H1 (cell line): ENCODE measurements at regions not wholly inside any gene's neighbourhood (a gene's known extent, or its start where the extent isn't known, plus 50 kb on each side); places are given as distances from the start of the nearest gene placed in this dataset.

Experiments
- CTCF ChIA-PET: fragments of 300-600 bp; sonication (Branson Sonifier 250); formaldehyde crosslinking; loops from one replicate; lab custom pipeline; 2021; ENCODE audit not compliant: partially characterized antibody; lab: Charles Lee
- POLR2A ChIA-PET: fragments of 300-600 bp; sonication (Branson Sonifier 250); formaldehyde crosslinking; loops from one replicate; lab custom pipeline; 2021; ENCODE audit warnings: inconsistent platforms; ENCODE audit not compliant: partially characterized antibody; lab: Charles Lee
- DNase-seq, 2 experiments: peaks; one replicate each; pipeline versions ENCODE4 v3.0.0 to v3.0.0-alpha.2; 2010 to 2022; ENCODE audit warnings: low spot score in 2 of 2, low read depth in 1 of 2, mixed read lengths in 1 of 2
- FAIRE-seq: peaks from 2 replicates; lab custom pipeline; 2011; peaks lifted over from hg19 to GRCh38; lab: Jason Lieb, UNC
- H2AFZ ChIP-seq: 2 replicates; pipeline ENCODE4 v1.8.1; 2012; ENCODE audit warnings: low read length, inconsistent platforms
- H2AK5ac ChIP-seq: 2 replicates; pipeline ENCODE4 v1.6.1; 2013; ENCODE audit warnings: low read depth, low read length
- H2BK120ac ChIP-seq: replicated peaks from 2 replicates; pipeline ENCODE3; 2013; ENCODE audit warnings: low read depth, low read length, inconsistent platforms
- H2BK12ac ChIP-seq: 2 replicates; pipeline ENCODE4 v1.6.1; 2013; ENCODE audit warnings: low read depth, low read length
- H2BK15ac ChIP-seq: 2 replicates; pipeline ENCODE4 v1.6.1; 2013; ENCODE audit warnings: low read length
- H2BK20ac ChIP-seq: 2 replicates; pipeline ENCODE4 v1.6.1; 2013; ENCODE audit warnings: low read length
- H2BK5ac ChIP-seq: 2 replicates; pipeline ENCODE4 v1.6.1; 2013; ENCODE audit warnings: low read depth, low read length
- H3K14ac ChIP-seq: 2 replicates; pipeline ENCODE4 v1.6.1; 2013; ENCODE audit warnings: inconsistent platforms; ENCODE audit not compliant: insufficient read length
- H3K18ac ChIP-seq: 2 replicates; pipeline ENCODE4 v1.6.1; 2013; ENCODE audit warnings: low read length; ENCODE audit errors: extremely low read depth
- H3K23ac ChIP-seq: 2 replicates; pipeline ENCODE4 v1.6.1; 2013; ENCODE audit warnings: inconsistent platforms; ENCODE audit not compliant: insufficient read length
- H3K23me2 ChIP-seq: 2 replicates; pipeline ENCODE4 v1.6.1; 2013; ENCODE audit warnings: low read depth, low read length
- H3K27ac ChIP-seq: 2 replicates; pipeline ENCODE4 v1.6.1; 2011; ENCODE audit warnings: low read depth, low read length, inconsistent platforms
- H3K27me3 ChIP-seq, 4 experiments: replicated peaks in 1 of 4; 1 replicate in 1 of 4; 2 replicates in 3 of 4; pipeline versions ENCODE4 v1.6.1 to v1.8.1; 2011 to 2013; ENCODE audit warnings: low read length in 3 of 4, mild to moderate bottlenecking in 3 of 4, inconsistent platforms in 2 of 4, mixed read lengths in 2 of 4, moderate library complexity in 1 of 4; ENCODE audit not compliant: control insufficient read depth in 3 of 4, insufficient read depth in 3 of 4; ENCODE audit errors: extremely low read depth in 1 of 4
- H3K36me3 ChIP-seq, 4 experiments: 2 replicates each; pipeline versions ENCODE4 v1.6.1 to v1.8.1; 2011 to 2013; ENCODE audit warnings: mild to moderate bottlenecking in 4 of 4, low read length in 3 of 4, moderate library complexity in 2 of 4, control low read depth in 1 of 4, inconsistent platforms in 1 of 4; ENCODE audit not compliant: insufficient read depth in 4 of 4, control insufficient read depth in 2 of 4
- H3K4ac ChIP-seq: replicated peaks from 2 replicates; pipeline ENCODE3; 2013; ENCODE audit warnings: low read length, low read depth, mixed read lengths, inconsistent platforms; ENCODE audit not compliant: insufficient read length
- H3K4me1 ChIP-seq, 4 experiments: replicated peaks in 1 of 4; 1 replicate in 1 of 4; 2 replicates in 3 of 4; pipeline versions ENCODE4 v1.6.1 to v1.8.1; 2011 to 2013; ENCODE audit warnings: low read length in 3 of 4, inconsistent platforms in 2 of 4, mixed read lengths in 1 of 4; ENCODE audit not compliant: insufficient read depth in 4 of 4, control insufficient read depth in 3 of 4
- H3K4me2 ChIP-seq, 2 experiments: 2 replicates each; pipeline versions ENCODE4 v1.6.1 to v1.8.1; 2011 to 2013; ENCODE audit warnings: low read depth in 2 of 2, low read length in 2 of 2, control low read depth in 1 of 2, inconsistent platforms in 1 of 2, mild to moderate bottlenecking in 1 of 2; ENCODE audit not compliant: insufficient read depth in 1 of 2
- H3K4me3 ChIP-seq, 4 experiments: fragments of 200-600, 300-600 bp in 1 of 4; sonication (generic), shearing (Covaris generic), sonication (Bioruptor Twin) in 1 of 4; 2 replicates each; pipeline versions ENCODE4 v1.5.1 to v1.8.1; 2011 to 2016; ENCODE audit warnings: low read length in 4 of 4, low read depth in 3 of 4, control low read depth in 2 of 4, inconsistent platforms in 2 of 4, mild to moderate bottlenecking in 2 of 4, mixed read lengths in 1 of 4, moderate library complexity in 1 of 4; ENCODE audit not compliant: insufficient read depth in 2 of 4; ENCODE audit errors: extremely low read depth in 1 of 4
- H3K56ac ChIP-seq: replicated peaks from 2 replicates; pipeline ENCODE3; 2013; ENCODE audit warnings: low read depth, mild to moderate bottlenecking, mixed read lengths, low read length, inconsistent platforms; ENCODE audit not compliant: insufficient read length
- H3K79me1 ChIP-seq: 2 replicates; pipeline ENCODE4 v1.6.1; 2013; ENCODE audit warnings: low read depth, low read length, control low read depth
- H3K79me2 ChIP-seq, 2 experiments: 2 replicates each; pipeline versions ENCODE4 v1.6.1 to v1.8.1; 2012 to 2013; ENCODE audit warnings: low read length in 2 of 2, mild to moderate bottlenecking in 2 of 2, inconsistent platforms in 1 of 2; ENCODE audit not compliant: insufficient read depth in 2 of 2, control insufficient read depth in 1 of 2
- H3K9ac ChIP-seq, 4 experiments: replicated peaks in 1 of 4; 1 replicate in 1 of 4; 2 replicates in 3 of 4; pipeline versions ENCODE4 v1.6.1 to v1.8.1; 2011 to 2013; ENCODE audit warnings: low read depth in 3 of 4, low read length in 3 of 4, control low read depth in 2 of 4, mild to moderate bottlenecking in 2 of 4, moderate library complexity in 2 of 4, inconsistent platforms in 1 of 4; ENCODE audit errors: extremely low read depth in 1 of 4
- H3K9me3 ChIP-seq, 2 experiments: 2 replicates each; pipeline versions ENCODE4 v1.6.1 to v1.8.1; 2012 to 2013; ENCODE audit warnings: mild to moderate bottlenecking in 2 of 2, moderate library complexity in 2 of 2, control low read depth in 1 of 2, inconsistent platforms in 1 of 2, low read depth in 1 of 2, low read length in 1 of 2, mixed read lengths in 1 of 2; ENCODE audit not compliant: insufficient read depth in 2 of 2
- H4K20me1 ChIP-seq, 2 experiments: replicated peaks in 1 of 2; 2 replicates each; pipeline versions ENCODE3 to v1.8.1; 2011 to 2013; ENCODE audit warnings: inconsistent platforms in 2 of 2, low read length in 2 of 2, mild to moderate bottlenecking in 1 of 2; ENCODE audit not compliant: insufficient read depth in 2 of 2, control insufficient read depth in 1 of 2
- H4K5ac ChIP-seq: 2 replicates; pipeline ENCODE4 v1.6.1; 2013; ENCODE audit warnings: low read length, low read depth, mixed read lengths, inconsistent platforms; ENCODE audit not compliant: insufficient read length
- H4K8ac ChIP-seq: 2 replicates; pipeline ENCODE4 v1.8.0; 2013; ENCODE audit warnings: mild to moderate bottlenecking, moderate library complexity, low read length, inconsistent platforms; ENCODE audit not compliant: insufficient read depth; ENCODE audit errors: extremely low read depth
- H4K91ac ChIP-seq: replicated peaks from 2 replicates; pipeline ENCODE3; 2013; ENCODE audit warnings: low read length, mixed read lengths, inconsistent platforms; ENCODE audit not compliant: insufficient read length
- CHD1 ChIP-seq: IDR thresholded peaks from 2 replicates; pipeline ENCODE4 v1.6.1; 2012; ENCODE audit warnings: low read depth, low read length, improper control_type of control experiment
- CHD2 ChIP-seq: IDR thresholded peaks from 2 replicates; pipeline ENCODE4 v1.6.1; 2012; ENCODE audit warnings: low read length, improper control_type of control experiment
- GABPA ChIP-seq: IDR thresholded peaks from 2 replicates; pipeline ENCODE4 v1.6.1; 2011; ENCODE audit warnings: mild to moderate bottlenecking, low read length, moderate library complexity, borderline replicate concordance; ENCODE audit not compliant: insufficient read depth
- GTF2F1 ChIP-seq: IDR thresholded peaks from 2 replicates; pipeline ENCODE4 v1.6.1; 2012; ENCODE audit warnings: low read depth, low read length, improper control_type of control experiment, borderline replicate concordance
- MAFK ChIP-seq: IDR thresholded peaks from 2 replicates; pipeline ENCODE4 v1.6.1; 2012; ENCODE audit warnings: low read depth, mild to moderate bottlenecking, improper control_type of control experiment, low read length
- POU5F1 ChIP-seq: IDR thresholded peaks from 2 replicates; pipeline ENCODE4 v1.6.1; 2011; ENCODE audit warnings: low read depth, mild to moderate bottlenecking, low read length, moderate library complexity
- RFX5 ChIP-seq: IDR thresholded peaks from 2 replicates; pipeline ENCODE4 v1.6.1; 2011; ENCODE audit warnings: low read depth, low read length, improper control_type of control experiment, borderline replicate concordance
- SRF ChIP-seq: IDR thresholded peaks from 2 replicates; pipeline ENCODE4 v1.6.1; 2011; ENCODE audit warnings: mild to moderate bottlenecking, low read depth, low read length, moderate library complexity
- WGBS, 2 experiments: shearing (Covaris generic) in 1 of 2; methylation state at CpG; one replicate each; pipeline versions ENCODE4 v1.1.6 to v1.1.7; 2013 to 2015; ENCODE audit warnings: low lambda C conversion rate in 2 of 2, mixed read lengths in 2 of 2, inconsistent platforms in 1 of 2, low coverage in 1 of 2, missing lambda C conversion rate in 1 of 2; ENCODE audit not compliant: insufficient replicate concordance in 2 of 2, insufficient coverage in 1 of 2, insufficient read length in 1 of 2; ENCODE audit errors: extremely low coverage in 1 of 2, missing lambda C conversion rate in 1 of 2; 5-methylcytosine and 5-hydroxymethylcytosine counted together
- TF ChIP-seq, protein P1 (sequence below), 3 experiments: IDR thresholded peaks; 1 replicate in 2 of 3; 2 replicates in 1 of 3; pipeline versions ENCODE4 v1.5.1 to v1.6.1; 2011; ENCODE audit warnings: low read length in 3 of 3, mild to moderate bottlenecking in 3 of 3, inconsistent platforms in 2 of 3, low read depth in 1 of 3, moderate library complexity in 1 of 3; ENCODE audit not compliant: insufficient read depth in 1 of 3; ENCODE audit errors: control extremely low read depth in 1 of 3
- TF ChIP-seq, protein P2 (sequence below): IDR thresholded peaks from 2 replicates; pipeline ENCODE4 v1.6.1; 2012; ENCODE audit warnings: inconsistent platforms

DNA sequence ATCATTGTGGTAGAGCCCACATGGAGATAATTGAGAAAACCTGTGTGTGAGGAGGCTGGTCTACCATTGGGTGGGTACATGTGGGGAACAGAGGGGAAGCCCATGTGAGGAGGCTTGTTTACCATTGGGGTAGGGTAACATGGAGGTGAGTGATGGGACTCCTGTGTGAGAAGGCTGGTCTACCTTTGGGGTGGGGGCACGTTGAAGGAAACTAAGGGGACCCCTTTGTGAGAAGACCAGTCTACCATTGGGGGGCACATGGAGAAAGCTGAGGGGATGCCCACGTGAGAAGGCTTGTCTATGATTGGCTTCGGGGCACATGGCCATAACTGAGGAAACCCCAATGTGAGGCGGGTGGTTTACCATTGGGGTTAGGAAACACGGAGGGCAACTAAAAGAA is 158.5 kb downstream of the FBLN2 start:
- Histone ChIP-seq H2BK5ac (no peak overlapping the region), H3K23me2 (no peaks in the 10 kb centered on the region), H3K36me3 (no peaks in the 10 kb centered on the region), H4K91ac (no peak overlapping the region), H3K9me3 (peaks cover 2 to 4% of the 10 kb centered on the region in 2 experiments; a peak in 2 of 4 replicates), H2AFZ (no peak overlapping the region), H2BK15ac (no peak overlapping the region), H3K18ac (no peak overlapping the region), H3K23ac (no peak overlapping the region), H3K56ac (no peak overlapping the region), H3K27ac (no peak overlapping the region), H3K9ac (no peak overlapping the region), H3K4me1 (no peaks in the 10 kb centered on the region), H2BK12ac (no peak overlapping the region), H3K4ac (no peak overlapping the region), H2AK5ac (no peak overlapping the region), H4K8ac (no peak overlapping the region), H2BK20ac (no peak overlapping the region), H2BK120ac (no peak overlapping the region), H3K14ac (no peak overlapping the region), H3K27me3 (no peaks in the 10 kb centered on the region), H4K20me1 (no peaks in the 10 kb centered on the region), H3K4me3 (no peak overlapping the region), H4K5ac (no peak overlapping the region), H3K79me1 (no peaks in the 10 kb centered on the region), H3K79me2 (no peaks in the 10 kb centered on the region), H3K4me2 (no peak overlapping the region)
- ChIA-PET POLR2A (no interaction called here), CTCF (no interaction called here)
- FAIRE-seq (no peak), DNase-seq (no peak)
- 87% methylated on average over 5 of the region's 5 CpGs; no CpG with 5 or more reads in 1 of the 2 experiments for WGBS, 2 experiments
- TF ChIP-seq, protein P1, sequence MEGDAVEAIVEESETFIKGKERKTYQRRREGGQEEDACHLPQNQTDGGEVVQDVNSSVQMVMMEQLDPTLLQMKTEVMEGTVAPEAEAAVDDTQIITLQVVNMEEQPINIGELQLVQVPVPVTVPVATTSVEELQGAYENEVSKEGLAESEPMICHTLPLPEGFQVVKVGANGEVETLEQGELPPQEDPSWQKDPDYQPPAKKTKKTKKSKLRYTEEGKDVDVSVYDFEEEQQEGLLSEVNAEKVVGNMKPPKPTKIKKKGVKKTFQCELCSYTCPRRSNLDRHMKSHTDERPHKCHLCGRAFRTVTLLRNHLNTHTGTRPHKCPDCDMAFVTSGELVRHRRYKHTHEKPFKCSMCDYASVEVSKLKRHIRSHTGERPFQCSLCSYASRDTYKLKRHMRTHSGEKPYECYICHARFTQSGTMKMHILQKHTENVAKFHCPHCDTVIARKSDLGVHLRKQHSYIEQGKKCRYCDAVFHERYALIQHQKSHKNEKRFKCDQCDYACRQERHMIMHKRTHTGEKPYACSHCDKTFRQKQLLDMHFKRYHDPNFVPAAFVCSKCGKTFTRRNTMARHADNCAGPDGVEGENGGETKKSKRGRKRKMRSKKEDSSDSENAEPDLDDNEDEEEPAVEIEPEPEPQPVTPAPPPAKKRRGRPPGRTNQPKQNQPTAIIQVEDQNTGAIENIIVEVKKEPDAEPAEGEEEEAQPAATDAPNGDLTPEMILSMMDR (IDR thresholded peaks at IDR 0.05; ENCODE audit: control extremely low read depth in 1 of 3, insufficient read depth in 1 of 3, low read depth in 1 of 3, low read length in 3 of 3): no peak
- TF ChIP-seq POU5F1 (no peak), CHD1 (no peak), GABPA (no peak), CHD2 (no peak), RFX5 (no peak), SRF (no peak), GTF2F1 (no peak), MAFK (no peak)
- TF ChIP-seq, protein P2, sequence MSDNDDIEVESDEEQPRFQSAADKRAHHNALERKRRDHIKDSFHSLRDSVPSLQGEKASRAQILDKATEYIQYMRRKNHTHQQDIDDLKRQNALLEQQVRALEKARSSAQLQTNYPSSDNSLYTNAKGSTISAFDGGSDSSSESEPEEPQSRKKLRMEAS: no peak
